Osteocyte (in vitro differentiated cells): ENCODE measurements at regions not wholly inside any gene's neighbourhood (a gene's known extent, or its start where the extent isn't known, plus 50 kb on each side); places are given as distances from the start of the nearest gene placed in this dataset.

Experiments
- DNase-seq: peaks from one replicate; pipeline ENCODE4 v3.0.0; 2021; ENCODE audit warnings: mixed read lengths; ENCODE audit not compliant: unreplicated experiment; ENCODE audit errors: extremely low spot score
- H3K27ac Mint-ChIP-seq: one replicate; pipeline ENCODE4 v1.8.0; 2021; ENCODE audit warnings: mild to moderate bottlenecking, mixed read lengths; ENCODE audit not compliant: unreplicated experiment
- H3K27me3 Mint-ChIP-seq: one replicate; pipeline ENCODE4 v1.8.0; 2021; ENCODE audit warnings: mixed read lengths; ENCODE audit not compliant: unreplicated experiment
- H3K36me3 Mint-ChIP-seq: one replicate; pipeline ENCODE4 v1.8.0; 2021; ENCODE audit warnings: mixed read lengths; ENCODE audit not compliant: unreplicated experiment
- H3K4me1 Mint-ChIP-seq: one replicate; pipeline ENCODE4 v1.8.0; 2021; ENCODE audit warnings: mixed read lengths; ENCODE audit not compliant: unreplicated experiment
- H3K4me3 Mint-ChIP-seq: one replicate; pipeline ENCODE4 v1.8.0; 2021; ENCODE audit warnings: mild to moderate bottlenecking, moderate library complexity, mixed read lengths; ENCODE audit not compliant: unreplicated experiment
- H3K9me3 Mint-ChIP-seq: one replicate; pipeline ENCODE4 v1.8.0; 2021; ENCODE audit warnings: mixed read lengths; ENCODE audit not compliant: unreplicated experiment
- CTCF ChIP-seq: fragments of 200-600 bp; sonication (generic); IDR thresholded peaks from 2 replicates; pipeline ENCODE4 v1.5.0; 2021; ENCODE audit warnings: antibody characterized with exemption, mild to moderate bottlenecking, moderate library complexity

GRCh38 chr14:49339130-49339529 is 247.1 kb downstream of the RPS29 start:
- DNase-seq: no peak
- no peaks in the 10 kb centered on the region for H3K27me3 Mint-ChIP-seq
- H3K27ac Mint-ChIP-seq: no peak overlapping the region
- H3K9me3 Mint-ChIP-seq: no peaks in the 10 kb centered on the region
- no peak for TF ChIP-seq CTCF
- H3K4me3 Mint-ChIP-seq: no peak overlapping the region
- no peaks in the 10 kb centered on the region for H3K4me1 Mint-ChIP-seq
- no peaks in the 10 kb centered on the region for H3K36me3 Mint-ChIP-seq

GRCh38 chr14:49319810-49320209 is 266.4 kb downstream of the RPS29 start:
- H3K27ac Mint-ChIP-seq: no peak overlapping the region
- H3K36me3 Mint-ChIP-seq: no peaks in the 10 kb centered on the region
- no peak overlapping the region for H3K4me3 Mint-ChIP-seq
- peaks cover 3% of the 10 kb centered on the region for H3K27me3 Mint-ChIP-seq
- DNase-seq: no peak
- peaks cover 9% of the 10 kb centered on the region for H3K9me3 Mint-ChIP-seq
- no peak for TF ChIP-seq CTCF
- no peaks in the 10 kb centered on the region for H3K4me1 Mint-ChIP-seq

GRCh38 chr14:49315570-49315969 is 270.6 kb downstream of the RPS29 start:
- peaks cover 3% of the 10 kb centered on the region for H3K27me3 Mint-ChIP-seq
- no peaks in the 10 kb centered on the region for H3K4me1 Mint-ChIP-seq
- H3K9me3 Mint-ChIP-seq: no peaks in the 10 kb centered on the region
- no peak for TF ChIP-seq CTCF
- no peaks in the 10 kb centered on the region for H3K36me3 Mint-ChIP-seq
- no peak overlapping the region for H3K27ac Mint-ChIP-seq
- no peak overlapping the region for H3K4me3 Mint-ChIP-seq
- no peak for DNase-seq

GRCh38 chr14:49314737-49315136 is 271.4 kb downstream of the RPS29 start:
- Mint-ChIP-seq H3K27ac (no peak overlapping the region), H3K27me3 (peaks cover 3% of the 10 kb centered on the region), H3K9me3 (no peaks in the 10 kb centered on the region), H3K4me3 (no peak overlapping the region), H3K4me1 (no peaks in the 10 kb centered on the region), H3K36me3 (no peaks in the 10 kb centered on the region)
- no peak for DNase-seq
- no peak for TF ChIP-seq CTCF

GRCh38 chr14:49313108-49313507 is 273.1 kb downstream of the RPS29 start:
- H3K36me3 Mint-ChIP-seq: no peaks in the 10 kb centered on the region
- no peaks in the 10 kb centered on the region for H3K9me3 Mint-ChIP-seq
- no peak overlapping the region for H3K4me3 Mint-ChIP-seq
- H3K27ac Mint-ChIP-seq: no peak overlapping the region
- DNase-seq: no peak
- H3K4me1 Mint-ChIP-seq: no peaks in the 10 kb centered on the region
- no peaks in the 10 kb centered on the region for H3K27me3 Mint-ChIP-seq
- TF ChIP-seq CTCF: no peak
